ENCODE measurements at regions not wholly inside any gene's neighbourhood (a gene's known extent, or its start where the extent isn't known, plus 50 kb on each side); places are given as distances from the start of the nearest gene placed in this dataset.
"Not testable (repeated sequence)": the region's sequence is repeated elsewhere in the genome, so short reads cannot be mapped to it uniquely, and the experiment has no call there.

DNA sequence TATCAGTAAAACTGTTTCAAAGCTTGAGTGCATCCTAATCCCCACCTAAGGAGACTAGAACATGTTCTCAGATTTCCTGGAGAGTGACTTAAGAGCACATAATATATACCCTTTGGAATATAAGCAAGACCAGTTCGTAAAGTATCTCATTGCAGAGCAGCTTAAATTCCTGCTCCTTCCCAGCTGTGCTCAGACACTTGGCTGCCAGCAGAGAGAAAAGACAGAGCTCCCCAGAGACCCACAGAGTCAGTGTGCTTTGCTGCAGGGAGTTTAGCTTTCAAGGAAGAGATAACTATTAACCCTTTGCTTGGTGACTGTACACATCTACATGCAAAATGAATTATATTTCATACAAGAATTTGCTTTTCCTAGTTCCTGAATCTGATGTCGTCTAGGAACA lies 338.1 kb upstream of the ARHGEF26 start:
- Mint-ChIP-seq H3K36me3 (ENCODE audit: unreplicated experiment) (no peaks in the 10 kb centered on the region), H3K27me3 (ENCODE audit: unreplicated experiment) (peaks cover 13% of the 10 kb centered on the region)

DNA sequence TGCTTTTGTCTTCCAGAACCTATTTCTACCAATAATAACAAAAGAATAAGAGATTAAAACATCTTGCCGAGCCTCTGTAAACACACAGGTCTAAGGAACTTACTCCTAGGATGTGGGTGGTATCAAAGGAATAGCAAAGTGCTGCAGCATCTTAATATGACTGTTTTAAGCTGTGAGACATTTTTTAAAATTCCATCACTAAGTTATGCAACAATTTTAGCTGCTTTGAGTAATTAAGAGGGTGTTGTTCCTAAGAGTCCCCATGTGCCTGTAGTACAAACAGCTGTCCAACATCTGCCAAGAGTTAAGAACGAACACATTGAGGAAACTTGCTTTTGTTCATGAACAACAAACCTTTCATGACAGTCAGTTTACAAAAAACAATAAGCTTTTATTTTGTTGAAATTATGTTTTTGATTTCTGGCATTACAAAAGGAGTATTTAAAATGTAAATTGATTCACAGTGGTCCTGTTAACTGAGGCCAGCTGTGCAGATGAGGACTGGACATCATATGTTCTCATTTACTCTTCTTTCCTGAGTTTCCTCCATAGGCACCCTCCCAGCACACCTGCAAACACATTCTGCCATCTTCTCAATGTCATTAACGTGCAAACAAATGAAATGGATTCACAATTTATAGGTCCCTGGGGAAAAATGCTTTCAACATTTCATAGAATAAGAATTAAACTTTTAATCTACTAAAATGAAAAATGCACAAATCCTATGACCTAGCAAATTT lies 337.3 kb upstream of the ARHGEF26 start:
- Mint-ChIP-seq H3K4me1 (ENCODE audit: unreplicated experiment) (no peaks in the 10 kb centered on the region), H3K27me3 (ENCODE audit: unreplicated experiment) (peaks cover 10% of the 10 kb centered on the region), H3K4me3 (ENCODE audit: unreplicated experiment) (no peak overlapping the region), H3K9me3 (ENCODE audit: unreplicated experiment) (no peaks in the 10 kb centered on the region), H3K27ac (ENCODE audit: unreplicated experiment) (no peak overlapping the region), H3K36me3 (ENCODE audit: unreplicated experiment) (no peaks in the 10 kb centered on the region)
- DNase-seq (ENCODE audit: extremely low spot score, unreplicated experiment): no peak
- TF ChIP-seq, protein P1, sequence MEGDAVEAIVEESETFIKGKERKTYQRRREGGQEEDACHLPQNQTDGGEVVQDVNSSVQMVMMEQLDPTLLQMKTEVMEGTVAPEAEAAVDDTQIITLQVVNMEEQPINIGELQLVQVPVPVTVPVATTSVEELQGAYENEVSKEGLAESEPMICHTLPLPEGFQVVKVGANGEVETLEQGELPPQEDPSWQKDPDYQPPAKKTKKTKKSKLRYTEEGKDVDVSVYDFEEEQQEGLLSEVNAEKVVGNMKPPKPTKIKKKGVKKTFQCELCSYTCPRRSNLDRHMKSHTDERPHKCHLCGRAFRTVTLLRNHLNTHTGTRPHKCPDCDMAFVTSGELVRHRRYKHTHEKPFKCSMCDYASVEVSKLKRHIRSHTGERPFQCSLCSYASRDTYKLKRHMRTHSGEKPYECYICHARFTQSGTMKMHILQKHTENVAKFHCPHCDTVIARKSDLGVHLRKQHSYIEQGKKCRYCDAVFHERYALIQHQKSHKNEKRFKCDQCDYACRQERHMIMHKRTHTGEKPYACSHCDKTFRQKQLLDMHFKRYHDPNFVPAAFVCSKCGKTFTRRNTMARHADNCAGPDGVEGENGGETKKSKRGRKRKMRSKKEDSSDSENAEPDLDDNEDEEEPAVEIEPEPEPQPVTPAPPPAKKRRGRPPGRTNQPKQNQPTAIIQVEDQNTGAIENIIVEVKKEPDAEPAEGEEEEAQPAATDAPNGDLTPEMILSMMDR (IDR thresholded peaks at IDR 0.05): no peak

More for the DNA sequence above, 338.1 kb upstream of the ARHGEF26 start:
- Mint-ChIP-seq H3K9me3 (ENCODE audit: unreplicated experiment) (no peaks in the 10 kb centered on the region), H3K4me3 (ENCODE audit: unreplicated experiment) (no peak overlapping the region), H3K27ac (ENCODE audit: unreplicated experiment) (no peak overlapping the region), H3K4me1 (ENCODE audit: unreplicated experiment) (no peaks in the 10 kb centered on the region)
- DNase-seq (ENCODE audit: extremely low spot score, unreplicated experiment): no peak
- TF ChIP-seq, protein P1 (IDR thresholded peaks at IDR 0.05): no peak

DNA sequence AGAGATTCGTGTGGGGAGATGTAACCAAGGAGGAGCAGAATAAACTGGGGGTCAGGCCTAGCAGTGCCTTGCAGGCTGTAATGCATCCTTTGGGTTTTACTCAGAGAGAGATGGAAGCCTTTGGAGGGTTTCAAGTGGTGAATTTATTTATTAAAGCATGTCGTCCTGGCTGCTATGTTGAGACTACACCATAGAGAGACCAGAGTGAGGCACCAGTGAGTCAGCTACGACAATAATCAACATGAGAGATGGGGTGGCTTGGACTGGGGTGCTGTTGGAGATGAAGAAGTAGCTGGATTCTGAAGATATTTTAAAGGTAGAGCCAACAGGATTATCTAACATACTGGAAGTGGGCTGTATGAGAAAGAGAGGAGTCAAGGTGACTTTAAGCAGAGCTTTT lies 335.3 kb upstream of the ARHGEF26 start:
- no peak overlapping the region for H3K27ac Mint-ChIP-seq (ENCODE audit: unreplicated experiment)
- H3K27me3 Mint-ChIP-seq (ENCODE audit: unreplicated experiment): peaks cover 9% of the 10 kb centered on the region
- DNase-seq (ENCODE audit: extremely low spot score, unreplicated experiment): no peak
- H3K36me3 Mint-ChIP-seq (ENCODE audit: unreplicated experiment): no peaks in the 10 kb centered on the region
- no peak overlapping the region for H3K4me3 Mint-ChIP-seq (ENCODE audit: unreplicated experiment)
- H3K4me1 Mint-ChIP-seq (ENCODE audit: unreplicated experiment): no peaks in the 10 kb centered on the region
- TF ChIP-seq, protein P1 (IDR thresholded peaks at IDR 0.05): no peak
- H3K9me3 Mint-ChIP-seq (ENCODE audit: unreplicated experiment): no peaks in the 10 kb centered on the region

DNA sequence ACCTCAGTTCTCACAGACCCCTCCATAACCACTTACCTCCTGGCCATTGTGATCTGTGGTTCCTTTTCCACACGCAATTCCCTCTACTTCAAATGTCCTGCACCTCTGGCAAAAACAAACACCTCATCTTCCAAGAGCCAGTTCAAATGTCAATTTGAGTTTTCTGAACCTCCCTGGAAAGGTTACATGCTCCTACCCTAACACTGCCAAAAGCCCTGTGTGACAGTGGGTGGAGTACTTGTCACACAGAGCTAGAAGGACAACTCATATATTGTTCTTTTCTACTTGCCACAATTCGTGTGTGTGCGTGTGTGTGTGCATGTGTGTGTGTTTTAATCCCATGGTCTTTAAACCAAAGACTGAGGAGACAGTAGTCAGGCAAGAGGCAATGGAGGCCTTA lies 331.8 kb upstream of the ARHGEF26 start:
- H3K4me3 Mint-ChIP-seq (ENCODE audit: unreplicated experiment): no peak overlapping the region
- no peak overlapping the region for H3K27ac Mint-ChIP-seq (ENCODE audit: unreplicated experiment)
- no peaks in the 10 kb centered on the region for H3K4me1 Mint-ChIP-seq (ENCODE audit: unreplicated experiment)
- peaks cover 7% of the 10 kb centered on the region for H3K9me3 Mint-ChIP-seq (ENCODE audit: unreplicated experiment)
- DNase-seq (ENCODE audit: extremely low spot score, unreplicated experiment): no peak
- no peaks in the 10 kb centered on the region for H3K36me3 Mint-ChIP-seq (ENCODE audit: unreplicated experiment)
- TF ChIP-seq, protein P1 (IDR thresholded peaks at IDR 0.05): no peak
- no peaks in the 10 kb centered on the region for H3K27me3 Mint-ChIP-seq (ENCODE audit: unreplicated experiment)

DNA sequence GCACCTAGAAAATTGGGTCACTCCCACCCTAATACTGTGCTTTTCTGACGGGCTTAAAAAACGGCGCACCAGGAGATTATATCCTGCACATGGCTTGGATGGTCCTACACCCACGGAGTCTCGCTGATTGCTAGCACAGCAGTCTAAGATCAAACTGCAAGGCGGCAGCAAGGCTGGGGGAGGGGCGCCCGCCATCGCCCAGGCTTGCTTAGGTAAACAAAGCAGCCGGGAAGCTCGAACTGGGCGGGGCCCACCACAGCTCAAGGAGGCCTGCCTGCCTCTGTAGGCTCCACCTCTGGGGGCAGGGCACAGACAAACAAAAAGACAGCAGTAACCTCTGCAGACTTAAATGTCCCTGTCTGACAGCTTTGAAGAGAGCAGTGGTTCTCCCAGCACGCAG lies 324.1 kb upstream of the ARHGEF26 start:
- H3K27me3 Mint-ChIP-seq (ENCODE audit: unreplicated experiment); DNase-seq (ENCODE audit: extremely low spot score, unreplicated experiment); H3K4me1 Mint-ChIP-seq (ENCODE audit: unreplicated experiment); H3K9me3 Mint-ChIP-seq (ENCODE audit: unreplicated experiment); H3K27ac Mint-ChIP-seq (ENCODE audit: unreplicated experiment); H3K4me3 Mint-ChIP-seq (ENCODE audit: unreplicated experiment); H3K36me3 Mint-ChIP-seq (ENCODE audit: unreplicated experiment): not testable (repeated sequence)
